Neural crest cell (in vitro differentiated cells): ENCODE measurements at regions not wholly inside any gene's neighbourhood (a gene's known extent, or its start where the extent isn't known, plus 50 kb on each side); places are given as distances from the start of the nearest gene placed in this dataset.

ENCODE experiments used
- DNase-seq: peaks from one replicate; pipeline ENCODE4 v3.0.0; 2021; ENCODE audit warnings: low read depth, mixed read lengths, low spot score
- H3K27ac Mint-ChIP-seq: one replicate; pipeline ENCODE4 v1.8.0; 2021; ENCODE audit warnings: mild to moderate bottlenecking, mixed read lengths; ENCODE audit not compliant: unreplicated experiment
- H3K27me3 Mint-ChIP-seq: 2 replicates; pipeline ENCODE4 v1.8.0; 2021; ENCODE audit warnings: low read depth, mild to moderate bottlenecking, mixed read lengths
- H3K36me3 Mint-ChIP-seq: 2 replicates; pipeline ENCODE4 v1.8.0; 2021; ENCODE audit warnings: low read depth, mild to moderate bottlenecking, mixed read lengths
- H3K4me1 Mint-ChIP-seq: 2 replicates; pipeline ENCODE4 v1.8.0; 2021; ENCODE audit warnings: mixed read lengths
- H3K4me3 Mint-ChIP-seq: one replicate; pipeline ENCODE4 v1.8.0; 2021; ENCODE audit warnings: mild to moderate bottlenecking, mixed read lengths
- H3K9me3 Mint-ChIP-seq: 2 replicates; pipeline ENCODE4 v1.8.0; 2021; ENCODE audit warnings: mixed read lengths
- CTCF ChIP-seq: fragments of 200-600 bp; sonication (generic); conservative IDR thresholded peaks from 2 replicates; pipeline ENCODE4 v1.5.0; 2021; ENCODE audit warnings: antibody characterized with exemption, mild to moderate bottlenecking

- Mint-ChIP-seq H3K9me3 (no peaks in the 10 kb centered on the region), H3K4me3 (no peak overlapping the region)
These were observed 94.1 kb upstream of the ACSL4 start for GRCh38 chrX:109826954-109827708.

GRCh38 chrX:109827772-109828171 is 94.7 kb upstream of the ACSL4 start:
- Mint-ChIP-seq H3K9me3 (peaks cover 4% of the 10 kb centered on the region), H3K27ac (no peak overlapping the region), H3K27me3 (no peaks in the 10 kb centered on the region), H3K4me3 (no peak overlapping the region), H3K36me3 (no peaks in the 10 kb centered on the region), H3K4me1 (peaks cover 22% of the 10 kb centered on the region)
- TF ChIP-seq CTCF, result no peak
- no peak for DNase-seq

More at GRCh38 chrX:109826954-109827708, 94.1 kb upstream of the ACSL4 start:
- no peak for DNase-seq
- H3K27me3 Mint-ChIP-seq, result no peaks in the 10 kb centered on the region
- no peak overlapping the region for H3K27ac Mint-ChIP-seq
- no peak for TF ChIP-seq CTCF
- H3K4me1 Mint-ChIP-seq, result peaks cover 27% of the 10 kb centered on the region
- no peaks in the 10 kb centered on the region for H3K36me3 Mint-ChIP-seq

GRCh38 chrX:109830157-109830703 is 97.2 kb upstream of the ACSL4 start:
- no peak overlapping the region for H3K27ac Mint-ChIP-seq

GRCh38 chrX:109830704-109831206 is 97.7 kb upstream of the ACSL4 start:
- H3K9me3 Mint-ChIP-seq, result peaks cover 4% of the 10 kb centered on the region
- H3K27ac Mint-ChIP-seq, result no peak overlapping the region
- H3K27me3 Mint-ChIP-seq, result peaks cover 4% of the 10 kb centered on the region
- no peak overlapping the region for H3K4me3 Mint-ChIP-seq
- no peaks in the 10 kb centered on the region for H3K36me3 Mint-ChIP-seq
- no peak for TF ChIP-seq CTCF
- peaks cover 14% of the 10 kb centered on the region for H3K4me1 Mint-ChIP-seq
- no peak for DNase-seq

More at GRCh38 chrX:109830157-109830703, 97.2 kb upstream of the ACSL4 start:
- DNase-seq, result no peak
- H3K4me3 Mint-ChIP-seq, result no peak overlapping the region
- H3K27me3 Mint-ChIP-seq, result peaks cover 4% of the 10 kb centered on the region
- no peaks in the 10 kb centered on the region for H3K36me3 Mint-ChIP-seq
- peaks cover 14% of the 10 kb centered on the region for H3K4me1 Mint-ChIP-seq
- no peak for TF ChIP-seq CTCF
- peaks cover 4% of the 10 kb centered on the region for H3K9me3 Mint-ChIP-seq

- H3K4me1 Mint-ChIP-seq, result peaks cover 14% of the 10 kb centered on the region
- H3K27ac Mint-ChIP-seq, result no peak overlapping the region
These were observed 98.4 kb upstream of the ACSL4 start for GRCh38 chrX:109831326-109831985.

More at GRCh38 chrX:109831326-109831985, 98.4 kb upstream of the ACSL4 start:
- no peak for TF ChIP-seq CTCF
- H3K27me3 Mint-ChIP-seq, result peaks cover 7% of the 10 kb centered on the region
- no peak overlapping the region for H3K4me3 Mint-ChIP-seq
- DNase-seq, result no peak
- H3K36me3 Mint-ChIP-seq, result no peaks in the 10 kb centered on the region
- H3K9me3 Mint-ChIP-seq, result peaks cover 4% of the 10 kb centered on the region
